ENCODE measurements at regions not wholly inside any gene's neighbourhood (a gene's known extent, or its start where the extent isn't known, plus 50 kb on each side); places are given as distances from the start of the nearest gene placed in this dataset.

DNA sequence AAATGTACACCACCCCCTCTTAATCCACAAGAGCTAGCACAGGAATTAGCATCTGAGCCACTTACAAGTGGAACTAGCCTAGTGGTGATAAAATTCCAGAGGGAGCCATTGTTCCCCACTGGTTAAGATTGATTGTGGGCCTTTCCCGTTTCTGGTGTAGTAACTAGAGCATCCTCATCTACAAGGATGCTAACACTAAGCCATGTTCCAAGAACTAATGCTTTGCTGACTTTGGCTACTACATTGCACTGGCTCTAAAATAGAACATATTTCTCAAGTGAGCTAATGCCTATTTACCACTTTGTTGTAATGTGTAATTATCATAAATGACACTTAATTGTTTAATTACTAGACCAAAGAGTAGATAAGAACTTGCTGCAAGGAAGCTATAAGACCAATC, 143.7 kb downstream of the FZD1 start:
- H3K36me3 ChIP-seq, result no peaks in the 10 kb centered on the region
- H3K4me1 ChIP-seq, result no peaks in the 10 kb centered on the region
- no peak overlapping the region for H3K27ac ChIP-seq
- no peak for DNase-seq (ENCODE audit: low spot score in 2 of 2)
- TF ChIP-seq POLR2A (IDR thresholded peaks at IDR 0.05) (no peak), EP300 (IDR thresholded peaks at IDR 0.05) (no peak), POLR2AphosphoS5 (IDR thresholded peaks at IDR 0.05) (no peak)
- TF ChIP-seq, protein P1, sequence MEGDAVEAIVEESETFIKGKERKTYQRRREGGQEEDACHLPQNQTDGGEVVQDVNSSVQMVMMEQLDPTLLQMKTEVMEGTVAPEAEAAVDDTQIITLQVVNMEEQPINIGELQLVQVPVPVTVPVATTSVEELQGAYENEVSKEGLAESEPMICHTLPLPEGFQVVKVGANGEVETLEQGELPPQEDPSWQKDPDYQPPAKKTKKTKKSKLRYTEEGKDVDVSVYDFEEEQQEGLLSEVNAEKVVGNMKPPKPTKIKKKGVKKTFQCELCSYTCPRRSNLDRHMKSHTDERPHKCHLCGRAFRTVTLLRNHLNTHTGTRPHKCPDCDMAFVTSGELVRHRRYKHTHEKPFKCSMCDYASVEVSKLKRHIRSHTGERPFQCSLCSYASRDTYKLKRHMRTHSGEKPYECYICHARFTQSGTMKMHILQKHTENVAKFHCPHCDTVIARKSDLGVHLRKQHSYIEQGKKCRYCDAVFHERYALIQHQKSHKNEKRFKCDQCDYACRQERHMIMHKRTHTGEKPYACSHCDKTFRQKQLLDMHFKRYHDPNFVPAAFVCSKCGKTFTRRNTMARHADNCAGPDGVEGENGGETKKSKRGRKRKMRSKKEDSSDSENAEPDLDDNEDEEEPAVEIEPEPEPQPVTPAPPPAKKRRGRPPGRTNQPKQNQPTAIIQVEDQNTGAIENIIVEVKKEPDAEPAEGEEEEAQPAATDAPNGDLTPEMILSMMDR (IDR thresholded peaks at IDR 0.05), result no peak
- H3K9me3 ChIP-seq, result no peaks in the 10 kb centered on the region
- H3K4me3 ChIP-seq, result no peak overlapping the region
- 70% methylated on average over 1 of the region's 1 CpG for WGBS
- no peaks in the 10 kb centered on the region for H3K27me3 ChIP-seq

DNA sequence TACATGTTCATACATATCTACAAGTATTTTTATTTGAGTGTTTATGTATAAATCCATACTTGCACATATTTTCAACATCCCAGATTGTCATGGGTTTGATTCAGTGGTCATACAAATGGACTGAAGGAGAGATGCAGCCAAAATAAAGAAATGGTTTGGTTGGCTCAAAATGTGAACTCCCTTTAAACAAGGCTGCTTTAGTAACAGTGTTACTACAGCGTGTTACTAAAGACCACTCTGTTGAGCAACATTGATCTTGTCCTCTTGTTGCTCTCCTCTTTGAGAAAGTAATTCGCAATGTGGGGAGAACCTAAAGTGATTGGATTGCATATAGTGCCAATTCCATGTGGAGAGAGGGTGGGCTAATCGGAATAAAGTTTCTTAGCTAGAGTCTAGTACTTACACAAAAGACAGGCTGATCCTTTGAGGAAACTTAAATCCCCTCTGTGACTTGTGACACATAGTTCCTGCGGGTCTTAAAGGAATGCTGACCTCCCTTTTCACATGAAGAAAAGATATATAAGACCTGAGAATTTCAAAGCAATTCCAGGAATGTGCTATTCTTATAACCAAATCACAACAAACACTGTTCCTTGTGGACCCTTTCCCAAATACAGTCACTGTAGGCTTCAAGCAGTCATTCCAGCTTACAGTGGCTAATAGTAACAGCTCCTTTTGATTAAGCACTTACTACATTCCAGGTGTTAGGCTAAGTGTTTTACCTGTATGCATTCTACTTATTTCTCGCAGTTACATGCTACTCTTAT, 144.3 kb downstream of the FZD1 start:
- Histone ChIP-seq H3K36me3 (no peaks in the 10 kb centered on the region), H3K27ac (no peak overlapping the region), H3K9me3 (no peaks in the 10 kb centered on the region), H3K4me3 (no peak overlapping the region), H3K27me3 (no peaks in the 10 kb centered on the region), H3K4me1 (no peaks in the 10 kb centered on the region)
- TF ChIP-seq POLR2AphosphoS5 (IDR thresholded peaks at IDR 0.05), result no peak
- TF ChIP-seq, protein P1 (IDR thresholded peaks at IDR 0.05), result no peak
- TF ChIP-seq POLR2A (IDR thresholded peaks at IDR 0.05), result no peak
- TF ChIP-seq EP300 (IDR thresholded peaks at IDR 0.05), result no peak
- no peak for DNase-seq (ENCODE audit: low spot score in 2 of 2)
- WGBS, result 86% methylated on average over 5 of the region's 5 CpGs

DNA sequence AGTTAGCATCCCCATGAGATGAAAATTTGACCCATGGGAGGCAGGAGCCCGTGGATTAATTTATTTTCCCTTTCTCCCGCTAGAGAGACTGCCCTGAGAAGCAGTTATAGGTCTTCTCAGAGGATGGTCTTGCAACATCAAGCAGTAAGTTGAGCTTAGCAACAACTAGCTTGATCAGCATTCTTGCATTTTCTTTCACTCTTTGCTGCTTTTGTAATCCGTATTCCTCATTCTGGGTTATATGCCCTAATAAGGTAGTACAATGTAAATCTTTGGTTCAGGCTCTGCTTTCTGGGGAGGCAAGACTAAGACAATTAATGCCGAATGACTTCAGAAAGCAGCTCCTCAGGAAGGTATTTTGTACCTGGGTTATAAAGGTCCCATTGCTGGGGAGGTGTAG, 146.8 kb downstream of the FZD1 start:
- Histone ChIP-seq H3K4me3 (no peak overlapping the region), H3K36me3 (no peaks in the 10 kb centered on the region), H3K9me3 (no peaks in the 10 kb centered on the region), H3K4me1 (no peaks in the 10 kb centered on the region), H3K27ac (no peak overlapping the region), H3K27me3 (no peaks in the 10 kb centered on the region)
- WGBS, result 88% methylated on average over 4 of the region's 4 CpGs
- no peak for DNase-seq (ENCODE audit: low spot score in 2 of 2)
- TF ChIP-seq, protein P1 (IDR thresholded peaks at IDR 0.05), result no peak
- no peak for TF ChIP-seq POLR2A (IDR thresholded peaks at IDR 0.05)
- no peak for TF ChIP-seq POLR2AphosphoS5 (IDR thresholded peaks at IDR 0.05)
- TF ChIP-seq EP300 (IDR thresholded peaks at IDR 0.05), result no peak

DNA sequence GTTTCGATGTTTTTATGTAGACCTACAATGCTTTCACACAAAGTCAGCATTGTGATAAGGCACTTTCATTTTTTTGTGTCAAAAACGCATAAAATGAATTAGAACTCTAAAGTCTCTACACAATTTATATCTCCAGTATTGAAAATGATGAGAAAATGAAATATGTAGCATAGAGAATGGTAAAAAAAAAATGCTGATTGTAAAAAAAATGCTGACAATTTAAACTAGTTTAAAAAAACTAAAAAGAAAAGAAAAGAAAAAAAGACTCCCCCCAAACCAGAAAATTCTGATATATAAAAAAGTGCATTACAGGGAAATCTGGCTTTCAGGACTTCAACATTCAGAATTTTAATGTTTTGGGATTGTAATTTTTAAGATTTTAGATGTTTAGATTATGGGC, 148.1 kb downstream of the FZD1 start:
- no peak for DNase-seq (ENCODE audit: low spot score in 2 of 2)
- no peaks in the 10 kb centered on the region for H3K36me3 ChIP-seq
- no peaks in the 10 kb centered on the region for H3K27me3 ChIP-seq
- no peaks in the 10 kb centered on the region for H3K9me3 ChIP-seq
- H3K4me3 ChIP-seq, result no peak overlapping the region
- H3K27ac ChIP-seq, result no peak overlapping the region
- H3K4me1 ChIP-seq, result no peaks in the 10 kb centered on the region
- no peak for TF ChIP-seq POLR2A (IDR thresholded peaks at IDR 0.05)
- TF ChIP-seq, protein P1 (IDR thresholded peaks at IDR 0.05), result no peak
- WGBS, result 43% methylated on average over 2 of the region's 2 CpGs

DNA sequence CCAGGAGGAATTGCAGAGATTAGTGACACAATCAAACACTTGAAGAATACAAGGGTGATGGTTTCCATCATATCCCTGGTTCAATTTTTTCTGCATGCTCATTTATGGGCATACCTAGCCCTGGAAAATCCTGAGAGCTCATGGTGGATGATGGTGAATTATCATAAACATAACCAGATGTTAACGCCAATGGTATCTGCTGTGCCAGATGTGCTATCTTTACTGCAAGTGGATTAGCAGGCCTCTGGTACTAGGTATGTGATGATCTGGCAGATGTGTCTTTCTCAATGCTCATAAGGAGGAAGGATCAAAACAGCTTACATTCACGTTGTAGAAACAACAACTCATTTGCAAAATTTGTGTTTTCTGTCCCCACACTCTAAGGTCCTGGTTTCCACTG, 150.5 kb downstream of the FZD1 start:
- H3K4me3 ChIP-seq, result no peak overlapping the region
- H3K27ac ChIP-seq, result no peak overlapping the region
- no peaks in the 10 kb centered on the region for H3K27me3 ChIP-seq
- no peaks in the 10 kb centered on the region for H3K4me1 ChIP-seq
- no peak for DNase-seq (ENCODE audit: low spot score in 2 of 2)
- 40% methylated on average over 2 of the region's 2 CpGs for WGBS
- TF ChIP-seq, protein P1 (IDR thresholded peaks at IDR 0.05), result no peak
- TF ChIP-seq EP300 (IDR thresholded peaks at IDR 0.05) (no peak), POLR2A (IDR thresholded peaks at IDR 0.05) (no peak), POLR2AphosphoS5 (IDR thresholded peaks at IDR 0.05) (no peak)
- no peaks in the 10 kb centered on the region for H3K36me3 ChIP-seq
- H3K9me3 ChIP-seq, result no peaks in the 10 kb centered on the region

All from suprapubic skin (tissue), 4 donors.